ENCODE measurements at regions not wholly inside any gene's neighbourhood (a gene's known extent, or its start where the extent isn't known, plus 50 kb on each side); places are given as distances from the start of the nearest gene placed in this dataset.

GRCh38 chr3:26472345-26472744 is 150.2 kb upstream of the LRRC3B start:
- no peak overlapping the region for H2AFZ ChIP-seq (ENCODE audit: low read depth, low read length)
- H3K4me3 ChIP-seq: no peak overlapping the region
- FAIRE-seq (no peak), DNase-seq (ENCODE audit: extremely low read depth in 1 of 4, low spot score in 3 of 4) (no peak), ATAC-seq (no peak)
- no TSS peak for BruUV-seq (replicated peaks)
- no peaks in the 10 kb centered on the region for H3K4me1 ChIP-seq (replicated peaks in 1 of 2; ENCODE audit: control insufficient read depth in 2 of 2, insufficient read depth in 2 of 2, low read length in 2 of 2)
- no peaks in the 10 kb centered on the region for H3K9me1 ChIP-seq (ENCODE audit: control insufficient read depth, insufficient read depth, low read length)
- in situ Hi-C loops (cut with MboI): no loop called here
- POLR2A ChIA-PET: no interaction called here
- H3K79me2 ChIP-seq (ENCODE audit: control insufficient read depth, insufficient read depth, low read length): no peaks in the 10 kb centered on the region
- WGBS (ENCODE audit: insufficient coverage, low coverage, missing lambda C conversion rate): 6% methylated on average over 6 of the region's 6 CpGs
- H3K9me3 ChIP-seq (replicated peaks; ENCODE audit: control insufficient read depth, insufficient read depth, low read depth, low read length): no peaks in the 10 kb centered on the region; the same call in 1 of the 2 replicates
- no peak overlapping the region for H3K27ac ChIP-seq (ENCODE audit: extremely low read depth, low read depth, low read length)
- H3K27me3 ChIP-seq (ENCODE audit: control insufficient read depth in 2 of 2, insufficient read depth in 2 of 2, low read length in 2 of 2): no peaks in the 10 kb centered on the region
- H3K9ac ChIP-seq (ENCODE audit: insufficient read depth in 1 of 2, low read depth in 2 of 2, low read length in 2 of 2): no peak overlapping the region
- no peak overlapping the region for H3K4me2 ChIP-seq (ENCODE audit: insufficient read depth, low read length)
- no peaks in the 10 kb centered on the region for H3K36me3 ChIP-seq (ENCODE audit: control insufficient read depth, insufficient read depth, low read length)
- H4K20me1 ChIP-seq (replicated peaks; ENCODE audit: control insufficient read depth, insufficient read depth, low read length): no peaks in the 10 kb centered on the region
- intact Hi-C loops (cut with micrococcal nuclease): no loop called here
- CTCF ChIA-PET (ENCODE audit: low intra/inter-chr PET ratio): no interaction called here
- no peak for TF ChIP-seq ZNF318 (IDR thresholded peaks at IDR 0.05; ENCODE audit: borderline replicate concordance in 1 of 2, low read depth in 1 of 2)
- no peak for TF ChIP-seq RFX1 (IDR thresholded peaks at IDR 0.05)
- no peak for TF ChIP-seq MCM5 (IDR thresholded peaks at IDR 0.05; ENCODE audit: low read depth)
- TF ChIP-seq SIRT6 (IDR thresholded peaks at IDR 0.05; ENCODE audit: low read depth, low read length): no peak
- TF ChIP-seq TAF15 (IDR thresholded peaks at IDR 0.05; ENCODE audit: low read depth, low read length): no peak
- no peak for TF ChIP-seq PBX2 (CRISPR knock-in tag; IDR thresholded peaks at IDR 0.05; ENCODE audit: low read depth)
- no peak for TF ChIP-seq PBX2 (tag; conservative IDR thresholded peaks at IDR 0.05; ENCODE audit: low read depth)
- TF ChIP-seq ZNF695 (CRISPR knock-in tag; IDR thresholded peaks at IDR 0.05): no peak
- TF ChIP-seq ZNF282 (CRISPR knock-in tag; IDR thresholded peaks at IDR 0.05): no peak
- TF ChIP-seq PHF8 (IDR thresholded peaks at IDR 0.05; ENCODE audit: borderline replicate concordance, low read length): no peak
- TF ChIP-seq ZNF79 (CRISPR knock-in tag; IDR thresholded peaks at IDR 0.05; ENCODE audit: low read depth): no peak
- no peak for TF ChIP-seq ZNF780A (CRISPR knock-in tag; IDR thresholded peaks at IDR 0.05)

Data from K562 (cell line).